Progenitor cell of endocrine pancreas (in vitro differentiated cells): ENCODE measurements at regions not wholly inside any gene's neighbourhood (a gene's known extent, or its start where the extent isn't known, plus 50 kb on each side); places are given as distances from the start of the nearest gene placed in this dataset.

Experiments used
- DNase-seq: peaks from one replicate; pipeline ENCODE4 v3.0.0; 2021; ENCODE audit warnings: low spot score; ENCODE audit not compliant: unreplicated experiment
- H3K27ac Mint-ChIP-seq: 2 replicates; pipeline ENCODE4 v1.8.0; 2021; ENCODE audit warnings: mild to moderate bottlenecking, moderate library complexity, mixed read lengths
- H3K27me3 Mint-ChIP-seq: 2 replicates; pipeline ENCODE4 v1.8.0; 2021; ENCODE audit warnings: mixed read lengths
- H3K36me3 Mint-ChIP-seq: 2 replicates; pipeline ENCODE4 v1.8.0; 2022; ENCODE audit warnings: mixed read lengths; ENCODE audit not compliant: insufficient read depth
- H3K4me1 Mint-ChIP-seq: 2 replicates; pipeline ENCODE4 v1.8.0; 2021; ENCODE audit warnings: low read depth, mixed read lengths
- H3K4me3 Mint-ChIP-seq: 2 replicates; pipeline ENCODE4 v1.8.0; 2021; ENCODE audit warnings: low read depth, mild to moderate bottlenecking, moderate library complexity, mixed read lengths
- H3K9me3 Mint-ChIP-seq: 2 replicates; pipeline ENCODE4 v1.8.0; 2021; ENCODE audit warnings: low read depth, mixed read lengths
- CTCF ChIP-seq: fragments of 200-600 bp; sonication (generic); IDR thresholded peaks from one replicate; pipeline ENCODE4 v1.5.0; 2021; ENCODE audit warnings: antibody characterized with exemption, mild to moderate bottlenecking; ENCODE audit not compliant: unreplicated experiment

GRCh38 chr6:132139611-132140010 lies 188.4 kb upstream of the CCN2 start:
- no peak overlapping the region for H3K4me3 Mint-ChIP-seq
- no peaks in the 10 kb centered on the region for H3K27me3 Mint-ChIP-seq
- no peak overlapping the region for H3K27ac Mint-ChIP-seq
- no peak for DNase-seq
- no peaks in the 10 kb centered on the region for H3K36me3 Mint-ChIP-seq
- TF ChIP-seq CTCF = no peak
- peaks cover 5% of the 10 kb centered on the region for H3K4me1 Mint-ChIP-seq
- H3K9me3 Mint-ChIP-seq = no peaks in the 10 kb centered on the region

- H3K9me3 Mint-ChIP-seq = no peaks in the 10 kb centered on the region
- H3K4me3 Mint-ChIP-seq = no peak overlapping the region
- no peaks in the 10 kb centered on the region for H3K27me3 Mint-ChIP-seq
- H3K27ac Mint-ChIP-seq = no peak overlapping the region
- no peak for TF ChIP-seq CTCF
- no peak for DNase-seq
- H3K36me3 Mint-ChIP-seq = no peaks in the 10 kb centered on the region
- H3K4me1 Mint-ChIP-seq = peaks cover 10% of the 10 kb centered on the region
Observed at GRCh38 chr6:132136981-132137380, 185.8 kb upstream of the CCN2 start.

GRCh38 chr6:132135409-132135808 lies 184.2 kb upstream of the CCN2 start:
- H3K27ac Mint-ChIP-seq = no peak overlapping the region
- no peak overlapping the region for H3K4me3 Mint-ChIP-seq
- no peaks in the 10 kb centered on the region for H3K27me3 Mint-ChIP-seq
- TF ChIP-seq CTCF = no peak
- H3K4me1 Mint-ChIP-seq = peaks cover 10% of the 10 kb centered on the region
- H3K36me3 Mint-ChIP-seq = no peaks in the 10 kb centered on the region
- H3K9me3 Mint-ChIP-seq = no peaks in the 10 kb centered on the region
- DNase-seq = no peak

- Mint-ChIP-seq H3K4me1 (peaks cover 10% of the 10 kb centered on the region), H3K36me3 (no peaks in the 10 kb centered on the region), H3K9me3 (no peaks in the 10 kb centered on the region), H3K4me3 (no peak overlapping the region), H3K27me3 (no peaks in the 10 kb centered on the region), H3K27ac (no peak overlapping the region)
- no peak for DNase-seq
- TF ChIP-seq CTCF = no peak
Observed at GRCh38 chr6:132133736-132134445, 182.7 kb upstream of the CCN2 start.

GRCh38 chr6:132132924-132133639 lies 181.9 kb upstream of the CCN2 start:
- no peak overlapping the region for H3K27ac Mint-ChIP-seq
- peaks cover 10% of the 10 kb centered on the region for H3K4me1 Mint-ChIP-seq
- no peaks in the 10 kb centered on the region for H3K9me3 Mint-ChIP-seq
- DNase-seq = no peak
- no peaks in the 10 kb centered on the region for H3K36me3 Mint-ChIP-seq
- no peak for TF ChIP-seq CTCF
- H3K4me3 Mint-ChIP-seq = no peak overlapping the region
- H3K27me3 Mint-ChIP-seq = no peaks in the 10 kb centered on the region
